Kidney (tissue), 13 donors: ENCODE measurements at regions not wholly inside any gene's neighbourhood (a gene's known extent, or its start where the extent isn't known, plus 50 kb on each side); places are given as distances from the start of the nearest gene placed in this dataset.

Source experiments
- DNase-seq, 5 donors: peaks; one replicate each; pipeline ENCODE4 v3.0.0-alpha.2; 2013 to 2020
- FAIRE-seq: peaks from 2 replicates; lab custom pipeline; 2012; peaks lifted over from hg19 to GRCh38; lab: Jason Lieb, UNC
- H3K27ac ChIP-seq, 2 donors: one replicate each; pipeline ENCODE4 v1.7.0; 2013; ENCODE audit warnings: low read depth in 2 of 2, low read length in 2 of 2, inconsistent platforms in 1 of 2
- H3K27me3 ChIP-seq: one replicate; pipeline ENCODE4 v1.7.1; 2013; ENCODE audit warnings: low read length, inconsistent platforms; ENCODE audit not compliant: control insufficient read depth, insufficient read depth
- H3K36me3 ChIP-seq, 3 donors: one replicate each; pipeline versions ENCODE4 v1.7.0 to v1.7.1; 2013; ENCODE audit warnings: low read length in 3 of 3, control low read depth in 1 of 3, inconsistent platforms in 1 of 3; ENCODE audit not compliant: insufficient read depth in 3 of 3, control insufficient read depth in 2 of 3
- H3K4me1 ChIP-seq, 3 donors: one replicate each; pipeline versions ENCODE4 v1.7.0 to v1.7.1; 2013; ENCODE audit warnings: low read length in 3 of 3, inconsistent platforms in 1 of 3, low read depth in 1 of 3; ENCODE audit not compliant: control insufficient read depth in 2 of 3, insufficient read depth in 2 of 3
- H3K4me3 ChIP-seq, 3 donors: one replicate each; pipeline versions ENCODE4 v1.7.0 to v1.8.1; 2013; ENCODE audit warnings: low read length in 3 of 3, control low read depth in 1 of 3, inconsistent platforms in 1 of 3
- H3K9ac ChIP-seq, 3 donors: one replicate each; pipeline versions ENCODE4 v1.7.0 to v1.7.1; 2013; ENCODE audit warnings: low read length in 3 of 3, control low read depth in 1 of 3, inconsistent platforms in 1 of 3
- H3K9me3 ChIP-seq, 3 donors: one replicate each; pipeline versions ENCODE4 v1.7.0 to v1.7.1; 2013; ENCODE audit warnings: low read length in 3 of 3, control low read depth in 1 of 3, inconsistent platforms in 1 of 3; ENCODE audit not compliant: control insufficient read depth in 2 of 3, insufficient read depth in 1 of 3
- intact Hi-C: fragments of 100-400 bp; cut with DNase I; formaldehyde crosslinking; loops from one replicate; pipeline ENCODE4 v1.11.1; 2022
- TF ChIP-seq, protein P1 (sequence below): IDR thresholded peaks from 3 replicates; pipeline ENCODE4 v1.5.1; 2012; ENCODE audit warnings: mild to moderate bottlenecking, moderate library complexity, borderline replicate concordance; ENCODE audit not compliant: insufficient read depth; ENCODE audit errors: extremely low read depth
- donor health status: control.
- donor health status: control.
- donor health status: control.
- donor health status: control.
- donor health status: control.
- donor health status: DM: yes; HTN: yes; CAD: no.
- donor health status: Normal renal cell carcinoma (clear cell type).

DNA sequence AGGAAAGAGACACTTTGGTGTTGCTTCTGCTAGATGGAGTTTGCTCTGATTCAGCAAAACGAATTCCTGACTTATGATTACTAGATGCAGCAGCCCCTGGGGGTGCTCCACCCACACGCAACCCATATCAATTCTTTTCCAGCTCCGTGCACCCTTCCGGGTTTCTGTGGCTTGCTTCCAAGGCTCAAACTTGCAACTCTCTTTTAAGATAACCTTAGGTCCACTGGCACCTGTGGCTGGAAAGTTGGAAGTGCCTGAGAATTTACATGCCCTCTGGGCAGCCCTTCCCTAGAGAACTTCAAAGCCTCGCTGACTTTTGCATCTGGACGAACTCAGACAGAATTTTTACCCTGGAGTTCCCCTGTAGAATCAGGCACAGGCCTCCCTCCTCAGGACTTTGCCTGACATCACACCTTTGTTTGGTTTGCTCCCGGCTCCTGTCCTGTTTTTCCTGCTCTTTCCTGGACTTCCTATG, 224.9 kb downstream of the SNX18 start:
- Histone ChIP-seq H3K4me1 (peaks cover 0 to 9% (median 7%) of the 10 kb centered on the region in 3 donors), H3K9ac (no peak overlapping the region), H3K9me3 (no peaks in the 10 kb centered on the region), H3K36me3 (no peaks in the 10 kb centered on the region), H3K27ac (no peak overlapping the region), H3K27me3 (no peaks in the 10 kb centered on the region), H3K4me3 (no peak overlapping the region)
- DNase-seq (peak in 2 of 5 donors; percentile 23 to 36), FAIRE-seq (no peak)
- intact Hi-C loops, result no loop called here
- TF ChIP-seq, protein P1, sequence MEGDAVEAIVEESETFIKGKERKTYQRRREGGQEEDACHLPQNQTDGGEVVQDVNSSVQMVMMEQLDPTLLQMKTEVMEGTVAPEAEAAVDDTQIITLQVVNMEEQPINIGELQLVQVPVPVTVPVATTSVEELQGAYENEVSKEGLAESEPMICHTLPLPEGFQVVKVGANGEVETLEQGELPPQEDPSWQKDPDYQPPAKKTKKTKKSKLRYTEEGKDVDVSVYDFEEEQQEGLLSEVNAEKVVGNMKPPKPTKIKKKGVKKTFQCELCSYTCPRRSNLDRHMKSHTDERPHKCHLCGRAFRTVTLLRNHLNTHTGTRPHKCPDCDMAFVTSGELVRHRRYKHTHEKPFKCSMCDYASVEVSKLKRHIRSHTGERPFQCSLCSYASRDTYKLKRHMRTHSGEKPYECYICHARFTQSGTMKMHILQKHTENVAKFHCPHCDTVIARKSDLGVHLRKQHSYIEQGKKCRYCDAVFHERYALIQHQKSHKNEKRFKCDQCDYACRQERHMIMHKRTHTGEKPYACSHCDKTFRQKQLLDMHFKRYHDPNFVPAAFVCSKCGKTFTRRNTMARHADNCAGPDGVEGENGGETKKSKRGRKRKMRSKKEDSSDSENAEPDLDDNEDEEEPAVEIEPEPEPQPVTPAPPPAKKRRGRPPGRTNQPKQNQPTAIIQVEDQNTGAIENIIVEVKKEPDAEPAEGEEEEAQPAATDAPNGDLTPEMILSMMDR, result peak; percentile 12

DNA sequence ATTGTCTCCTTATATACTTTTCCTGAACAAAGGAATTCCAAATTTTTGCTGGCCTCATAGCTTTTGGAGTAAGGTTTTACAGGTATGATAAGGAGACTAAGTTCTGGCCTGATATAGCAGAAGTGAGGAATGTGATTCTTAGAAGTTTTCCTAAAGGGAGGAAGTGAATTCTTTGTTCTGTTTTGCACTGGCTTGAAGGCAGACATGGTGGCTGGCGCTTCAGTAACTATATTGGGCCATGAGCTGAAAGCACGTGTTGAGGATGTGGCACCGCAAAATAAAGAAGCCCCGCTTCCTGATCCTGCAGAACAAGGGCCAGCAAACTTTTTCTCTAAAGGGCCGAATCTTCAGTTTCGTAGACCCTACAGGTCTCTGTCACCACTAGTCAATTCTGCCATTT, 224.2 kb downstream of the SNX18 start:
- intact Hi-C loops, result no loop called here
- H3K27me3 ChIP-seq, result no peaks in the 10 kb centered on the region
- H3K27ac ChIP-seq, result no peak overlapping the region
- H3K4me3 ChIP-seq, result no peak overlapping the region
- H3K9me3 ChIP-seq, result no peaks in the 10 kb centered on the region
- no peak overlapping the region for H3K9ac ChIP-seq
- H3K4me1 ChIP-seq, result peaks cover 0 to 9% (median 7%) of the 10 kb centered on the region in 3 donors
- DNase-seq (no peak), FAIRE-seq (no peak)
- TF ChIP-seq, protein P1, result no peak
- no peaks in the 10 kb centered on the region for H3K36me3 ChIP-seq

DNA sequence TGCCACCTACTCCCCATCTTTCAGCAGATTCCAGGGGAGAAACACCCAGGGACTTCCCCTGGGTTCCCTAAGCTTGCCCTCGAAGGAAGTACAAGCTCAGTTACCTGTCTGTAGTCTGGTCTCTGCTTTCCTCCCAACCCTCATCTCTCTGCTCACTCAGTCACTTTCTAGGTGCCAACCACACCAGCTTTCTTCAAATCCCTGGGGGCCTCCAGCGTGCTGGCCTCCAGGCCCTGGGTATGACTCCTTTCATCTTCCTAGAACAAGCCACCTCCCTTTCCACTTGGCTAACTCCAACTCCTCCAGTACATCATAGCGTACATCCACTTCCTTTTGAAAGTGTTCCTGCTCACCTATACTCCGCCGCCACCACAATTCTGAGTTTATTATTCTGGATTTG, 222.6 kb downstream of the SNX18 start:
- intact Hi-C loops, result no loop called here
- no peaks in the 10 kb centered on the region for H3K27me3 ChIP-seq
- no peak overlapping the region for H3K4me3 ChIP-seq
- no peaks in the 10 kb centered on the region for H3K9me3 ChIP-seq
- FAIRE-seq (no peak), DNase-seq (no peak)
- H3K4me1 ChIP-seq, result peaks cover 0 to 9% (median 7%) of the 10 kb centered on the region in 3 donors
- no peak overlapping the region for H3K27ac ChIP-seq
- TF ChIP-seq, protein P1, result no peak
- H3K9ac ChIP-seq, result no peak overlapping the region
- no peaks in the 10 kb centered on the region for H3K36me3 ChIP-seq

DNA sequence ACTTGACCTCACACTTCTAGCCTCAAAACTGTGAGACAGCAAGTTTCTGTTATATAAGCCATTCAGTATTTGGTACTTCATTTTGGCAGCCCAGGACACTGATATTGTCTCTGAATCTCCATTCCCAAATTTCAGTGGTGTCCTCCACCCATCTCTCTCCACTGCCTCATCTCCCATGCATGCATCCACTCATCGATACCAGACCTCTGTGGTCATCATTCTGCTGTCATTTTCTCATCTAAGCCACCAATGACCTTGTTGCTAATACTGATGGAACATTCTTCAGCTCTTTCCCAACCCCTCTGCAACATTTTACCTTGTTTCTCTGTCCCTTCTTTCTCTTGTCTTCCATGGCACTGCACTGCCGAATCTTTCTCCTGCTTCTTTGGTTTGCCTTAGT, 221.8 kb downstream of the SNX18 start:
- H3K36me3 ChIP-seq, result no peaks in the 10 kb centered on the region
- no peaks in the 10 kb centered on the region for H3K27me3 ChIP-seq
- no peak overlapping the region for H3K9ac ChIP-seq
- intact Hi-C loops, result no loop called here
- TF ChIP-seq, protein P1, result no peak
- no peak for DNase-seq
- no peak overlapping the region for H3K27ac ChIP-seq
- FAIRE-seq, result no peak
- H3K4me1 ChIP-seq, result peaks cover 0 to 7% (median 6%) of the 10 kb centered on the region in 3 donors
- H3K4me3 ChIP-seq, result no peak overlapping the region
- no peaks in the 10 kb centered on the region for H3K9me3 ChIP-seq
